ENCODE measurements at regions not wholly inside any gene's neighbourhood (a gene's known extent, or its start where the extent isn't known, plus 50 kb on each side); places are given as distances from the start of the nearest gene placed in this dataset.
"Not testable (repeated sequence)": the region's sequence is repeated elsewhere in the genome, so short reads cannot be mapped to it uniquely, and the experiment has no call there.

DNA sequence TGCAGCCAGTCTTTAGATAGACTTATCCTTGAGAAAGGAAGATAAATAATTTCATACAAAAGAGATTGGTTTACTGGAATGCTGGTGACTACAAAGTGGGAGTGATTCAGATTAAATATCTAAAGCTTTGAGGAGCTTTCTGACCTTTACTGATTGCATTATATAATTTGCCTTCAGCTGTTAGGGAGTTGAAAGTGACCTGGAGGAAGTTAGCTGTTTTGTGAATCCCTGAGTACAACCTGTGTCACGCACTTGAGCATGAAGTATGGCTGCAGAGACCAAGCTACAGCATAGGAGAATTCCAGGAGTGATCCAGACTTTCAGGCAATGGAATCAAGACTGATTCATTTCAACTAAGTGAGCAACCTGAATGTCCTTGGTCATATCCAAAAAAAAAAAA, 1848.3 kb upstream of the RAG2 start:
- DNase-seq (ENCODE audit: low spot score): no peak

DNA sequence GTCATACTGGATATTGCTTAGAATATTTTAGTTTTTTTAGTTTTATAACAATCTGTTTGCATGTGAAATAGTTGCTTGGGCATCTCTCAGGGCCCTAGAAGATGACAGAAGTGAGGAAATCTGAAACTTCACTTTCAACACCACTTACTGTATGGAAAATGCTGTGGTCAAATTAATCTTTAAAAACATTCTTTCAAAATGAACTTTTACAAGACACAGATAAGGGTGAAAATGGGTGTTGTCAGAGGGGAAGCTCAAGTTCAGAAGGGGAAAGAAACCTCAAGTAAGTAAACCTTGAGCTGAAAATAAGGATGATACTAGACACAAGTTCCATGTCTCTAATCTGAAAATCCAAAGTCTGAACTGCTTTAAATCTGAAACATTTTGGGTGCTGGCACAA, 1840.1 kb upstream of the RAG2 start:
- no peak for DNase-seq (ENCODE audit: low spot score)

DNA sequence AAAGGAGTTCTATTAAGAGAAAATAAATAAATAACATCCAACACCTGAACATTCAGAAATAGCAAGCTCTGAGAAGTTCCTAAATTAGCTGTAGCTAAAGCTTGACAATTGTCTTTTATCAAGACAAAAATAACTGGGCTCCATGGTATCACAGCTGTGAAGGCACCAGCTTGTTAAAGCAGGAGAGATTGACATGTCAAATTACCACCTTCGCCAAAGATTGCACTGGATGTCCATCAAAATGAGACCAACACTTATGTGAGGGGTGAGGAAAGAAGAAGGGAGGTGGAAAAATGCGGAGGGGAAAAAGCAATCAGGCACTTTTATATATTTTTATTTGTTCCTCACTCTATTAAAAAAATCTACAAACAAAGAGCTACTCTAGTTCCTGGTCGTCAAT, 1827.5 kb upstream of the RAG2 start:
- DNase-seq (ENCODE audit: low spot score): no peak

DNA sequence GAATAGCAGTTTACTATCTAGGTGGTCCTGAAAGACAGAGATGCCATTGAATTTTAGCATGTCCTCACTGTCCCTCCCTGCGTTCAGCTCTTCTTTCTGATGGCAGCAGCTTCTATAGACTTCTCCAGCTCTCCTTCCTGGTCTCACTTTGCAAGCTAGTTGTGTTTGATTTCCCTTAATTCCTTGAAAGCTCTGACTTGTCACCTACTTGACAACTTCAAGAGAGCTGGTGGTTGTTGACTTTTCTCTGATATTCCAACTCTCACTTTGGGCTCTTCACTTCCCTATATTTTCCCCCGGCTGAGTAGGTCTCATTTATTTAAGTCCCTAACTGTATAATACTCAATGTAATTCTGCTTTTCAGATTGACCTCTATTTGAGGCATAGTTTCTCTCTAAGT, 1825.0 kb upstream of the RAG2 start:
- DNase-seq (ENCODE audit: low spot score): no peak

DNA sequence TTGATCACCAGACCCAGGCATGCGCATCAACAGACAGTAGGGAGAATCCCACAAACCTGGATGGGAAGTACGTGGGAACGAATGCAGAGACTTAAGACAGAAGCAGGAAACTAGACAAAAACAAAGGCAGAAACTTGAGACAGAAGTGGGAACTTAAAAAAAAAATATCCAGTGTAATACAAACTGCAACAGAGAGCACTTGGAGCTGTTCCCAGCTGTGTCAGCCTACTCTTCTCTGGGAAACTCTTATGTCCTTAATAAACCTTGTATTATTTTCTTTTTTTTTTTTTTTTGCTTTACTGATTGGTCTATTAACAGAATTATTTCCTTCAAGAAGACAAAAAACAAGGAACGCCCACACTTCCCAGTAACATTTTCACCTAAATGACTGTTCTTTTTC, 1818.1 kb upstream of the RAG2 start:
- DNase-seq (ENCODE audit: low spot score): no peak

DNA sequence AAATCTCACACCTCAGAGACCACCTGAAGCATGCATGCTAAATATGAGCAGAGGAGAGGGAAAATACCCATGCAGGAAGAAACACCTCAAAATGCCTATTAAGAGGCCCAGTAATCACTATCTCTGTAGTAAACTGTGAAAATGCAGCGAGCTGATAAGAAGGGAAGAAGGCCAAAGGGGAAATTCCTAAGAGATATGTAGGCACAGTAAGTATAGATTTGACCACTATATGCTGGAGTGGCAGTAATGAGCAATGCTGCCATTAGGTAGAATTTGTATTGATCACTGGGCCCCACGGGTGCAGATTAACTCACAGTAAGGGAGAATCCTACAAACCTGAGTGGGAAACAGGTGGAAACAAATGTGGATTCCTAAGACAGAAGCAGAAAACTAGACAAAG, 1813.1 kb upstream of the RAG2 start:
- no peak for DNase-seq (ENCODE audit: low spot score)

DNA sequence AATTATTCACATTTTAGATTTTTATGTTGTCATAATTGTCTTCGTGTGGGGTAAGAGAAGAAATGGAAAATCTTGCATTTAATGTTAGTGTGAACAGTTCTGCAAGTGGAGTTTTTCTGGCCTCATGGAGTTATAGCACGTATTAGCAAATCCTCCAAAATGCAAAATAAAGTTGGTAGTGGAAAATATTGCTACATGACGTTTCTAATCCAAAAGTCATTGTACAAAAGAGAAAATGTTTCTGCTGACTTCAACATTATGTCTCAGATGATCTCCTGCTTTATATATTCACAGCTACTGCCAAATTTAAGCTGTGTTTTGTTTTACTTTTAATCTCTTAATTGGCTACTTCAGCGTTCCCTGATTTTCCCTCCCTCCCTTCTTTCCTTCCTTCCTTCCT, 1804.0 kb upstream of the RAG2 start:
- DNase-seq (ENCODE audit: low spot score): no peak

DNA sequence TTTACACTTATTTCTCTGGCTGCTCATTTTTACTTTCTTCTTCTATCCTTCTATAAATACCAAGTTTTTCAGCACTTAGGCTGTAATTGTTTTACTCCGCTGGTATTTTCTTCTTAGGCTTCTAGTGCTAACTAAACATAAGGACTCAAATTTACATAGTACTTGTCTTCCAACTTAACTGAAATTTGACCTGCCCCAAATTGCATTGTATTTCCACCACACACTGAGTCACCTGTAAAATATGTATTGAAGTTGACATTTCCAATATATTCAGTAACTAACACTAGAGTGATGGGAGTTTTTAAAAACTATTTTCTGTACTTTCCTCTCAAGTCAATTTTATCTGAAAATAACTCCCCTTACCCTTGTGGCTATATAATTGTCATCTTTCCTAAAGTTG, 1794.1 kb upstream of the RAG2 start:
- DNase-seq (ENCODE audit: low spot score): no peak

DNA sequence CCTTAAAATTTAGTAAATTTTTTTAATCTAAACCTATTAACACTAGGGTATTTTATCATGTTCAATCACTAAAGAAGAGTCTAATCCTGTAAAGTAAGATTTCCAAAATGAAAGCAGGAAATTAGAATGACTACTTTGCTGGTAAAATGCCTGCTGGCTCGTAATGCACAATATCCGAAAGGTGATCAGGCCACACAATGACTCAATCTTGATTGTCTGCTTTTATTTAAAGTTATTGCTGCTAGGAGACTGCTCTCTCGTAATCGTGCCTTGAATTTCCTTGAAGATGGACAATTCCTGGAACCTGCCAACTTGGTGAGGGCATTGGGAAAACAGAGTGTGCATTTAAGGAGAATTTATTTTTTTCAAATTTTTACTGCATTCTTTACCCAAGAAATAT, 1786.5 kb upstream of the RAG2 start:
- no peak for DNase-seq (ENCODE audit: low spot score)

DNA sequence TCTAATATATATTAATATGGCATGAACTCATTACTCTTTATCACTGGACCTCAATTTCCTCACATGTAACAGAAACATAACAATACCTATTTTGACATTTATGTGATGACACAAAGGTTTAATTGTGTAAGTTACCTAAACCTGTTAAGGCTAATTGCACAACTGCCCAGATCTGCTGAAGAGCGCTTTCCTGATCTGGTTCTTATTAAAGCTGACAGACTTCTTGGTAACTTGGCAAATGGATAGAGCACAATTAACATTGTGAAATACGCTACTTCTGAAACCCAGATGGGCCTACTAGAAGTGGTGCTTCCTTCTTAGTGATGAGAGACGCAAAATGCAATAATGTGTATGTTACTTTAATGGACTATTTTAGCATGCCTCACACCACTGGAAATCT, 1767.2 kb upstream of the RAG2 start:
- no peak for DNase-seq (ENCODE audit: low spot score)

DNA sequence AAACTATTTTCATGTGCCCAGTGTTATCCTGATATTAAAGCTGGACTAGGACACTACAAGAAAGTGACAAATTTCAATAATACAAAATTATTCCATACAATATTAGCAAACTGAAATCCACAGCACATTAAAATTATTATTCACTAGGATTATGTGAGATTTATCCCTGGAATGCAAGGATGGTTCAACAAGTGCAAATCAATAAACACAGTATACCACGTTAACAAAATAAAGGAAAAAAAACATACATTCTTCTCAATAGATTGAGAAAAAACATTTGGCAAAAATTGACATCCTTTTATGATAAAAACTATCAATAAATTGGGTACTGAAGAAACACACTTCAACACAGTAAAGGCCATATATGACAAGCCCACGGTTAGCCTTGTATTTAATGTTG, 1758.2 kb upstream of the RAG2 start:
- DNase-seq (ENCODE audit: low spot score): no peak

DNA sequence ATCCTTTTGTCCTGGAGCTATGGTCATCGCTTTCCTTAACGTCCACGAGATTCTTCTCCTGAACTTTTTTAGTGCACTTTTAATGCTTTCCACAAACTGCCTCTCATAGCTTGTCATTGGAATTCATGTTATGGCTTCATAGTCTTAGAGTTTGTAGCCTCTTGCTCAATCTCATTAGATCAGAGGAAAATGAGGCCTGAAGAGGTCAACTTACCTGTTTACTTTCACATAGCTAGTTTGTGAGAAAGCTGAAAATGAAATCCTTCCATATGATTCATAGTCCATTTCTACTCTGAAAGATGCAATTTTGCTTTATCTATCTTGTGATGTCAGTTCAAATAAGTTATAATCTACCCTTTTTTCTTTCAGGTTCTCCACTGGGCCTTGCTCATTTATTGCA, 1747.2 kb upstream of the RAG2 start:
- no peak for DNase-seq (ENCODE audit: low spot score)

DNA sequence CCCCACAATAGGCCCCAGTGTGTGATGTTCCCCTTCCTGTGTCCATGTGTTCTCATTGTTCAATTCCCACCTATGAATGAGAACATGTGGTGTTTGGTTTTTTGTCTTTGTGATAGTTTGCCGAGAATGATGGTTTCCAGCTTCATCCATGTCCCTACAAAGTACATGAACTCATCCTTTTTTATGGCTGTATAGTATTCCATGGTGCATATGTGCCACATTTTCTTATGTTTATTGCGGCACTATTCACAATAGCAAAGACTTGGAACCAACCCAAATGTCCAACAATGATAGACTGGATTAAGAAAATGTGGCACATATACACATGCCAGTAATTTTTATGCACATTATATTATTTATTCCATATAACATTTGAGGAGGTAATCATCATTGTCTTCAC, 1743.6 kb upstream of the RAG2 start:
- DNase-seq (ENCODE audit: low spot score): not testable (repeated sequence)

DNA sequence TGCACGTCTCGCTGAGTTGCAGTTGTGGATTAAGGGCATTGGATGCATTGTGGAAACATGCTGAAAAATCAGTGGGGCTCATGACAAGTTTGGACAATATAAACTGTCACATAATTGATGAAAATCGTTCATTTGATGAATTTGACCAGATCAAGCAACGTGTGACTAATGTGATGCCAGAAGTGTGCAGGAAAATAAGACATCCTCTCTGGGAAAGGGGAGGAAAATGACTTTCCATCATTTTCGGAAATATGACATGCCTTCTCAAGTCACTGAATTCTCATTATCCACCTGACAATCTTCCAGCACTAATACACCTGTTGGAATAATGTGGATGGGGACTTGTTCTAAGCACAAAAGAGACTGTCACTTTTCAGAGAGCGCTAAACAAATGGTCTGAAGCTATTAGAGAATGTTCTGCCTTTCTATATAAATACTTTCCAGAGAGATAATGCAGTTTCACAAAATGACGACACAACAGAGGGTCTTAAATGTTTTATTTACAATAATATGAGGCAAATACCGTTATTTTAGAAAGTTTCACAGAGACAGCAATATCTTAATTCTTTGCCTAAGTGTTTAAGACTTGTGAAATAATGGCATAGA, 1741.9 kb upstream of the RAG2 start:
- DNase-seq (ENCODE audit: low spot score): no peak

DNA sequence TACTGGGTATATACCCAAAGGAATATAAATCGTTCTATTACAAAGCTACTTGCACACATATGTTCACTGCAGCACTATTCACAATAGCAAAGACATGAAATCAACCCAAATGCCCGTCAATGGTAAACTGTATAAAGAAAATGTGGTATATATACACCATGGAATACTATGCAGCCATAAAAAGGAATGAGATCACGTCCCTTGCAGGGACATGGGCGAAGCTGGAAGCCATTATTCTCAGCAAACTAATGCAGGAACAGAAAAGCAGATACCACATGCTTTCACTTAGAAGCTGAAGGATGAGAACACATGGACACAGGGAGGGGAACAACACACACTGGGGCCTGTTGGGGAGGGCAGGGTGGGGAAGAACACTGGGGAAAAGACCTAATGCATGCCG, 1740.0 kb upstream of the RAG2 start:
- DNase-seq (ENCODE audit: low spot score): not testable (repeated sequence)

DNA sequence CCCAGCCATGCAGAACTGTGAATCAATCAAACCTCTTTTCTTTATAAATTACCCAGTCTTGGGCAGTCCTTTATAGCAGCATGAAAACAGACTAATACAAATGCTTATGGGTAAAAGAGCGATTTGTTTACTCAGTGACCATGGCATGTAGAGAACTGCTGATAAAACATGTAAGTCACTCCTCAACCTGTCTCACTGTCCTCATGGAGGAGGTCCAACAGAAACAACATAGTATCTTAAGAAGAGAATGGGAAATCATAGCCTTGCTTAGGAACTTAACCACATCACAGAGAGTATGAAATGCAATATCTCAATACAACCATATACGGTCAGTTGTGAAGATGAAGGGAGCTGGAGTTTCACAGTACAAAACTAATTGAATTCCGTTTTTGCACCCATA, 1734.0 kb upstream of the RAG2 start:
- no peak for DNase-seq (ENCODE audit: low spot score)

DNA sequence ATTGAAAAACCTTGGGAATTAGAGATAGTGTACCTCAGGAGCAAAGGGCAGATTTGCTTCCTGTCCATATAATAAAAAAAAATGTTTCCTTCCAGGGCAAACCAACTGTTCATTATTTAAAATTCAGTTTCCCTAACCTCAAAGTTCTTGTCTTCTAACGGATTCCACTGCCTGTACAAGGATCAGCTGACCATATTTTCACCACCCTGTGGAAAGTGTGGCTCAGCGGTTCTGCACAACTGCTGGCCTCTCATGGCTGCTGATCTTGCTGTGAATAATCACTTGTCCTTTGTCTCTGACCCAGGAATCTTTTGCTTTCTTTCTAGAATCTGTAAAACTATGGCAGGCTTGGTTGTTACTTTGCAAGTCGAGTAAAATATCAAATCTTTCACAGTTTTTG, 1732.5 kb upstream of the RAG2 start:
- no peak for DNase-seq (ENCODE audit: low spot score)

DNA sequence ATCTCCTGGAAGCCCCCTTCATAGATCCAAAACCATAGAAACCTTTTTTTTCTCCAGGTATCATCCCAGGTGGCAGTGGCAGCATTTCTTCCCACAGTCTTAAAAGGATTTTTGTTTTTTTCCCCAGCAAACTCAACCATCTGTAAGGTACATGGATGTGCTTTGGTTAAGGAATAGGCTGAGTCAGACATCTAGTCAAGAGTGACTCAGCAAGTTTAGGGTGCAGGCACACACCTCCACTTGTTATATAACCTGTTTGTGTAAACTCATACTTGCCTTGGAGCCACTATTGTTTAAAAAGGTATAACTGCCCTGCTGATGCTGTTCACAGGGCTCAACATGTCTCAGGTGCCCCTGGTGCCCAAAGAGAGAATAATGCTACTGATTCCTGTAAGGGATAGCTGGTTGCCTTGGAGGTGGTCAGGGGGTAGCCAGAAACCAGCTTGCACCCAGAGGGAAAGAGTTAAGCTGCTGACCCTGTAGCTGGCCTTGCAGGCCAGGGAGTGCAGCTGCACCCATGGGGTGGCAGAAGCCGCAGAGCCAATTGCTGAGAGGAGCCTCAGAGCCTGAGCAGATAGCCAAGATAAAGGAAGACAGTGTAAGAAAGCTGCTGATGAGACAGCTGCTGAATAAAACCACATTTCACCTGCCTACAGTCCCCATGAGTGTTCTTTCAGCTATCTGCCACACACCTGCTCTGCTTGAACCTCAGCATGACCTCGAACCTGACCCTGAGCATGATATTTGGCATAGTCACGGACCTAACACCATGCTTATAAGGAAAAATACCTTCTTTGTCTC, 1726.1 kb upstream of the RAG2 start:
- no peak for DNase-seq (ENCODE audit: low spot score)

DNA sequence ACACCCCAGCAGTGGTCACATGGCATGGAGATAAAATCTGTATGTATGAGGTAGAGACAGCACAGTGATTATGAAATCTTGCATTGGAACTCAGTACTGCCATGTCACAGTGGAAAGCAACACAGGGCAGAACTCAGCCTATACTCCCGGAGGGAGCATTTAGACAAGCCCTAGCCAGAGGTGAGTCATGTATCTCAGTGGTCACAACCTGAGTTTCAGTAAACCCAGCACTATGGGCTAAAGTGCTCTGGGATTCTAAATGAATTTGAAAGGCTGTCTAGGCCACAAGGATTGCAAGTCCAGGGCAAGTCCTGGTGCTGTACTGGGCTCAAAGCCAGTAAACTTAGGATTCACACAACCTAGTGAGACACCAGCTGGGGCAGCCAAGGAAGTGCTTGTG, 1717.1 kb upstream of the RAG2 start:
- DNase-seq (ENCODE audit: low spot score): no peak

DNA sequence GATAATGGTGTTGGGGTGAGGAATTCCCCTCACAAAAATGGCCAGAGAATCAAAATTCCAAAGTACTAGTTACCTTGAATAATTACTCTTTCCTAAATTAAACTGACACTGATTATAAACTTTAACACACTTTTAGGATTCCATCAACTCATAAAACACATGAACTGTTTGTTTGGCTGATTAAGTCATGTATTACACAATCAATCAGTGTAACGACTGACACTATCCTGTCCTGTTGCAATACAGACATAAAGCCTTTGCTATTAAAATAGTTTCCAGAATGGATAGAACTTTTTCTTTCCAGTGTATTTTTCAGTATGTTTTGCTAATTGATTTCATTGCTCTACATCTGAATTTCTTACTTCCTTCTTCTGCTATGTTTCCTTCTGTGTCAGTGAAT, 1709.4 kb upstream of the RAG2 start:
- DNase-seq (ENCODE audit: low spot score): no peak

DNA sequence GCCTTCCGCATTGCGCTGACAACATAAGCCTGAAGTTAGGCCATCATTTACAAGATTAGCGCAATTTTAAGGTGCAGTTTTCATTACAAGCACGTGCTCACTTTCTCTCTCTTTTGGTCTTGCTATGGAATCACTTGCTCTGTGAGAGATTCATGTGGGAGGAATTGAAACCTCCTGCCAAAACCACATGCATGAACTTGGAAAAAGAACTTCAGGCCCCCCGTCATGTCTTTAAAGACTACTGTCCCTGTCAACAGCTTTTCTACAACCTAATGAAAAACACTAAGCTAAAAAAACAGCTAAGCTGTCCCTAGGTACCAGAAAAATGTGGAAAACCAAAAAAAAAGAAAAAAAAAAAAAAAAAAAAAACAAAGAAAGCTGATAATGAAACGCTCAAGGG, 1707.6 kb upstream of the RAG2 start:
- DNase-seq (ENCODE audit: low spot score): no peak

DNA sequence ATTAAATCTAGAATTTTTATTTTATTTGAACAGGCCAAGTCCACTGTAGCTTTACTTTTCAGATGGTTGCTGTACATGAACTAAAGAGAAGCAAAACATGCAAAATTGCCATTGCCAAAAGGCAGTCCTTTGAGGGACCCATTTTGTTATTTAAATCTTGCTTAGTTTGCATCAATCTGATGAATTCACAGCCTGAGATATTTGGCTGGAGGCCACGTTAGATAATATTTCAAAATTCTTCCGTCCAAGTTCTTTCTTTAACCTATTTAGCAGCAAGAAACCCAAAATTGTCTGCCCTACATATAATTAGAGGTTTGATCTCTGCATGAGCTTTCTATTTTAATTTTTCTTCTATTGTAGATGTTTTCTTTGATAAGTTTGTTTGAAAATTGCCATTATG, 1706.9 kb upstream of the RAG2 start:
- no peak for DNase-seq (ENCODE audit: low spot score)

DNA sequence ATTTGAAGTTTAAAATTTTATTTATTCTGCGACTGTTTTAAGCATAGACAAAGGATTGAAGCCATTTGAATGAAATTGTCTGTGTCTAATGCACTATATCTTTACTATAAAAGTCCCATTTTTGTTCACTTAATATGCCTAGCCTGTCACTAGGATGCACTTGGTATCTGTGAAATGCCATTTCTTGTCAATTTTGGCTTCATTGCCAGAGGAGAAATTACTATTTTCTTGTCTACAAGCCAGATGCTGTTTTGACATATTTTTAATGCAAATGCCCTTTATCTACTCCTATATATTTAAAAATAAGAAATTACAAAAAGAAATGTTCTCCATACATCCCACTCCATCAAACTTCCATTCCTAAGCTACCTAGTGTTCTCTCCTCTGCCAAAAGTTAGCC, 1704.5 kb upstream of the RAG2 start:
- DNase-seq (ENCODE audit: low spot score): no peak

DNA sequence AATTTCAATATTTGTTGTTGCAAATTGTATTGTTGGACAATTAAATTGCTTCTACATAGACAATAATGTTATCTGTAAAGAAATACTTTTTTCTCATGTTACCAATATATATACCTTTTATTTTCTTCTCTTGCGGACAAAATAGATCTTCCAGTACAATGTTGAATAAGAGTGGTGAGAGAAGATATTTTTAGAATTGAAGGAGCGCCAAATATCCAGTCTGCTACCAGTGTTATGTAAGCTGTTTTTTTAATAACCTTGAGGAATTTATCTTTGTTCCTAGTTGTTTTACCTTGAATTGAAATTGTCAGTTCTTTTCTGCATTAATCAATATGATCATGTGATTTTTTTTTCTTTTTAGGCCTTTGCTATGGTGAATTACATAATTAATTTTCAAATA, 1702.5 kb upstream of the RAG2 start:
- DNase-seq (ENCODE audit: low spot score): no peak
